ENCODE measurements at regions not wholly inside any gene's neighbourhood (a gene's known extent, or its start where the extent isn't known, plus 50 kb on each side); places are given as distances from the start of the nearest gene placed in this dataset.

DNA sequence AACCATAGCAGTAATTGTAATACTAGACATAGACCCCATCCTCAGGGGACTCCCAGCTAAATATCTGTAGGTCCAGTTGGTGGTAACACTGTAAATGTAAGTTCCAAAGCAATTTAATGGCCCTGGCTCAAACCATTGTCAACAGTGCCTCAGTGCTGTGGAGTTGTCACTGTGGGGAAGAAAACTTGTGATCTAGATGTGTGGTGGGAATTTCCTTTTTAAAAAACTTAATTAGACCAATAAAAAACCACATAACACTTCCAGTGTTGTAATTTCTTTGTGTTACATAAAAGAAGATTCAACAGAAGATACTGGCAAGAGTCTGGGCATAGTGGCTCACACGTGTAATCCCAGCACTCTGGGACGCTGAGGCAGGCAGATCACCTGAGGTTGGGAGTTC, 138.6 kb upstream of the UMPS start:
- TF ChIP-seq, protein P1, sequence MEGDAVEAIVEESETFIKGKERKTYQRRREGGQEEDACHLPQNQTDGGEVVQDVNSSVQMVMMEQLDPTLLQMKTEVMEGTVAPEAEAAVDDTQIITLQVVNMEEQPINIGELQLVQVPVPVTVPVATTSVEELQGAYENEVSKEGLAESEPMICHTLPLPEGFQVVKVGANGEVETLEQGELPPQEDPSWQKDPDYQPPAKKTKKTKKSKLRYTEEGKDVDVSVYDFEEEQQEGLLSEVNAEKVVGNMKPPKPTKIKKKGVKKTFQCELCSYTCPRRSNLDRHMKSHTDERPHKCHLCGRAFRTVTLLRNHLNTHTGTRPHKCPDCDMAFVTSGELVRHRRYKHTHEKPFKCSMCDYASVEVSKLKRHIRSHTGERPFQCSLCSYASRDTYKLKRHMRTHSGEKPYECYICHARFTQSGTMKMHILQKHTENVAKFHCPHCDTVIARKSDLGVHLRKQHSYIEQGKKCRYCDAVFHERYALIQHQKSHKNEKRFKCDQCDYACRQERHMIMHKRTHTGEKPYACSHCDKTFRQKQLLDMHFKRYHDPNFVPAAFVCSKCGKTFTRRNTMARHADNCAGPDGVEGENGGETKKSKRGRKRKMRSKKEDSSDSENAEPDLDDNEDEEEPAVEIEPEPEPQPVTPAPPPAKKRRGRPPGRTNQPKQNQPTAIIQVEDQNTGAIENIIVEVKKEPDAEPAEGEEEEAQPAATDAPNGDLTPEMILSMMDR (IDR thresholded peaks at IDR 0.05; ENCODE audit: low read depth, low read length, missing control alignments), result no peak
- H3K4me3 ChIP-seq (replicated peaks; ENCODE audit: low read depth, low read length), result no peak overlapping the region
- no peak for DNase-seq (ENCODE audit: extremely low read depth, low read depth)

DNA sequence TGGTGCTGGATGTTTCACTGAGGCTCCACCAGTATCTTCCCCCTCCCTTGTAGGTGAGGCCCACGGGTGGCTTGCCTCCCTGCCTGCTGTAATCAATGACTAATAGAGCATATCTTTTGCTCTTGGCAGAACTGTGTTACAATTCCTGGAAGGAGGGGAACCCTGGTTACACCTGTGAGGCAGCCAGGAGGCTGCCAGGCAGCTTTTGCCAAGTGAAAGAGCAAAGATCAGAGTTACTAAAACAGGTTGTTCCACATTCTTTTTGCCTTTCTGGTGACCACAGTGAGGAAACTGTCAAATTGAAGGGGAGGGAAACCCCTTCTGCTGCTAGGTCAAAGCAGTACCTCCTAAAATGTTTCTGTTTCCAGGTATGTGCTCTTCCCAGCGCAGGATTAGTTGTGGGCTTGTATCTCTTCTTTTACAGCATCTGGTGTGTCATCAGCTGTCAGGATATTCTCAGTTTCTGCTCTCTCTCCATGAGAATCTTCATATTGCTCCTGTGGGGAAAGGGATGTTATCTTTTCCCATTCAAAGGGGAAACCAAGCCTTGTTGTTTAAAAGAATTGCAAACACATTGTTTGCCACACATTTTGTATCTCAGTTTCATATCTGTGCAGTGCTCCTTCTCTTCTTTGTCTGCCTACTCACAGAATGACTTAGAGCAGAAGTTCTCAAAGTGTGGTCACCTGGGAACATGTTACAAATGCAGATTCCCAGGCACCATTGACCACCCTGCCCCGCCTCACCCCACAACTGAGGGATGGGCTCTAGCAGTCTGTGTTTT, 137.4 kb upstream of the UMPS start:
- no peak for DNase-seq (ENCODE audit: extremely low read depth, low read depth)
- H3K4me3 ChIP-seq (replicated peaks; ENCODE audit: low read depth, low read length), result no peak overlapping the region
- TF ChIP-seq, protein P1 (IDR thresholded peaks at IDR 0.05; ENCODE audit: low read depth, low read length, missing control alignments), result no peak

DNA sequence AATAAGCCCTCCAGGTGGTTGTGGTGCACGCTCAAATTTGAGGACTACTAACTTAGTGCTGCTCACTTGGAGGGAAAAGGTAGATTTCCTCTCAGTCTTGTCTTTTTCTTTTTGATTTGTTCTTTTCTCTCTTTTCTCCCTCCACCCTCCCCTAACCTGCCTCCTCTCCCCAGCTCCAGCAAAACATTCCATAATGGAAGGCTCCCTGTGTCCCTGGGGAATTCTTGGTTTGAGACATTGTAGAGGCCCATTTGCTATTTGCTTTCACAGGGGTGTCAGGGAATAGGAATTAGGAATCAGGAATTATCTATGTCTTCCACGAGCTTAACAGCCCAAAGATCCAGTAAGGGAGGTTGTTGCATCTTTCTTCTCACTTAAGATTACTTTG, 136.8 kb upstream of the UMPS start:
- TF ChIP-seq, protein P1 (IDR thresholded peaks at IDR 0.05; ENCODE audit: low read depth, low read length, missing control alignments), result no peak
- no peak for DNase-seq (ENCODE audit: extremely low read depth, low read depth)
- no peak overlapping the region for H3K4me3 ChIP-seq (replicated peaks; ENCODE audit: low read depth, low read length)

DNA sequence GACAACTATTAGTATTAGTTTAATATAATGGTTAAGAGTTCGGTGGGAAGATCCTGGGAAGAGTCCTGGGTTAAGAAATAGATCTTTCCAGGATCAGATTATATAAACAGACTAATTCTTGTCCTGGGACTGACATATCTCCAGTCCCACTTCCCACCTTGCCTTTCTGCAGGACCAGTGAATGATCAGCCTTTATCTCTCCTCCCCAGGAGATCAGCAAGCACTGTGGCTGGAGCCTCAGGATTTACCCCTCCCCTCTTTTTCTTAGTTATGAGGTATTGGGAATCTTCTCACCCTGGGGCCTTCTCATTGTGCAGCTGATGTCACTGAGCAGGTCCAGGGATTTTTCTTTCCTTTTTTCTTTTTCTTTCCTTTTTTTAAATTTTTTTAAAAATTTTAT, 135.7 kb upstream of the UMPS start:
- TF ChIP-seq, protein P1 (IDR thresholded peaks at IDR 0.05; ENCODE audit: low read depth, low read length, missing control alignments), result no peak
- H3K4me3 ChIP-seq (replicated peaks; ENCODE audit: low read depth, low read length), result no peak overlapping the region
- no peak for DNase-seq (ENCODE audit: extremely low read depth, low read depth)

DNA sequence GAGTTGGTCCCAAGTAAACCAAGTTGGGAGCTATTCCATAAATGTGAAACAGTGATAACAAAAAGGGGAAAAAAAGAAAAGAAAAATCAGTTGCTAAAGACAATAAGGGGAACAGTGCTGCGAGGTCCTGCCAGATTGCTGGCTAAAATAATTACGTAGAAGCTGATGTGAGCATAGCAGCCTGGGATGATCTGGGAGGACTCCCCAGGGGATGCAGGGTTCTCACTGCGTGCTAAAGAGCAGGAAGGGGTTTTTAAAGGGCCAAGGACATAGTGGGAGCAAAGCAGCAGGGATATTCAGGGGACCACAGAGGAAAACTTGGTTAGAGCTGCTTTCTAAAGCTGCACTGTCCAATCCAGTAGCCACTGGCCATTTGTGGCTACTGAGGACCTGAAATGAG, 133.0 kb upstream of the UMPS start:
- H3K4me3 ChIP-seq (replicated peaks; ENCODE audit: low read depth, low read length), result no peak overlapping the region
- no peak for DNase-seq (ENCODE audit: extremely low read depth, low read depth)

DNA sequence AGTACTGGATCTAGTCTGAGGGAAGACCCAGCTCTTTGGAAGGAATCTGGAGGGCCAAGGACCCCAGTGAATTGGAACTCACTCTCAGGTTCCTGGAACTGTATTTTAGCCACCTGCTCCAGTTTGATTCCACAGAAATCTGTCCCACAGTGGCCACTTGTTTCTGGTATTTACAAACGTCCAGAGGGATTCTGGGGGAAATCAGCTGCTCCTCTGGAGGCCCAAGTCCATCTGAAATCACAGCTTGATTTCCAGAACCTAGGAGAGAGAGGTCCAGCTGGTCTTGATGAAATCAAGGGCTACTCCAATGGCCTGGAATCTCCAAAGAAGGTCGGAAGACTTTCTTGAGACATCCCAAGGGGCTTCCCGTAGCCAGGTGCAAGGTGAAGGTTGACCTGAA, 132.3 kb upstream of the UMPS start:
- H3K4me3 ChIP-seq (replicated peaks; ENCODE audit: low read depth, low read length), result no peak overlapping the region
- no peak for DNase-seq (ENCODE audit: extremely low read depth, low read depth)
- TF ChIP-seq, protein P1 (IDR thresholded peaks at IDR 0.05; ENCODE audit: low read depth, low read length, missing control alignments), result no peak

More for the DNA sequence above, 133.0 kb upstream of the UMPS start:
- TF ChIP-seq, protein P1 (IDR thresholded peaks at IDR 0.05; ENCODE audit: low read depth, low read length, missing control alignments), result no peak

All from HFF-Myc (cell line).